PC-3 (cell line): ENCODE measurements at regions not wholly inside any gene's neighbourhood (a gene's known extent, or its start where the extent isn't known, plus 50 kb on each side); places are given as distances from the start of the nearest gene placed in this dataset.

Experiments
- ATAC-seq: fragments of 200-7000 bp; cut with Tn5 transposase; 2 replicates; pipeline ENCODE4 v1.9.1; 2020; ENCODE audit warnings: mild to moderate bottlenecking, moderate library complexity
- BruUV-seq: library from RNA; stranded (reverse); fragments of 400-500 nt; replicated peaks from 2 replicates; lab custom pipeline; 2021; lab: Mats Ljungman, UMichigan
- CTCF ChIA-PET: fragments of 300-600 bp; sonication (Branson Sonifier 250); formaldehyde crosslinking; loops from one replicate; lab custom pipeline; 2022; ENCODE audit warnings: antibody characterized with exemption; lab: Charles Lee
- POLR2A ChIA-PET: fragments of 300-600 bp; sonication (Branson Sonifier 250); formaldehyde crosslinking; loops from one replicate; lab custom pipeline; 2022; ENCODE audit warnings: antibody characterized with exemption; ENCODE audit not compliant: unreplicated experiment; lab: Charles Lee
- DNase-seq: peaks from one replicate; pipeline ENCODE4 v3.0.0-alpha.2; 2015
- H2AFZ ChIP-seq: fragments of 300-600 bp; sonication (generic); 2 replicates; pipeline ENCODE4 v1.6.0; 2016; ENCODE audit warnings: antibody characterized with exemption, low read length
- H3F3A ChIP-seq: fragments of 300-600 bp; sonication (generic); one replicate; pipeline ENCODE4 v1.6.0; 2017; ENCODE audit warnings: antibody characterized with exemption, low read length, control low read depth, mild to moderate bottlenecking; ENCODE audit not compliant: unreplicated experiment
- H3K27ac ChIP-seq: fragments of 300-600 bp; sonication (generic); 2 replicates; pipeline ENCODE4 v1.5.1; 2016; ENCODE audit warnings: mild to moderate bottlenecking, low read length
- H3K27me3 ChIP-seq: fragments of 300-600 bp; sonication (generic); 2 replicates; pipeline ENCODE4 v1.6.1; 2016; ENCODE audit warnings: low read length, mixed read lengths
- H3K36me3 ChIP-seq: fragments of 300-600 bp; sonication (generic); 2 replicates; pipeline ENCODE4 v1.6.1; 2016; ENCODE audit warnings: low read depth, mixed run types, low read length, mixed read lengths
- H3K4me1 ChIP-seq: fragments of 300-600 bp; sonication (generic); 2 replicates; pipeline ENCODE4 v1.5.1; 2016; ENCODE audit warnings: low read length; ENCODE audit not compliant: insufficient read depth
- H3K4me2 ChIP-seq: fragments of 300-600 bp; sonication (generic); 2 replicates; pipeline ENCODE4 v1.6.0; 2016; ENCODE audit warnings: low read length
- H3K4me3 ChIP-seq: fragments of 300-600 bp; sonication (generic); 2 replicates; pipeline ENCODE4 v1.5.1; 2016; ENCODE audit warnings: mild to moderate bottlenecking, low read length, mixed read lengths
- H3K79me2 ChIP-seq: fragments of 300-600 bp; sonication (generic); 2 replicates; pipeline ENCODE4 v1.6.1; 2017; ENCODE audit warnings: low read length, mixed read lengths
- H3K9ac ChIP-seq: fragments of 300-600 bp; sonication (generic); 2 replicates; pipeline ENCODE4 v1.6.0; 2016; ENCODE audit warnings: mild to moderate bottlenecking, low read length
- H3K9me2 ChIP-seq: fragments of 300-600 bp; sonication (generic); replicated peaks from 2 replicates; pipeline ENCODE4 v1.6.1; 2016; ENCODE audit warnings: mixed run types, low read length, mixed read lengths
- H3K9me3 ChIP-seq: fragments of 300-600 bp; sonication (generic); 2 replicates; pipeline ENCODE4 v1.6.1; 2016; ENCODE audit warnings: low read length, mixed read lengths
- H4K20me1 ChIP-seq: fragments of 300-600 bp; sonication (generic); 2 replicates; pipeline ENCODE4 v1.6.1; 2016; ENCODE audit warnings: low read length, mixed read lengths
- EZH2 ChIP-seq: fragments of 300-600 bp; sonication (generic); IDR thresholded peaks from one replicate; pipeline ENCODE4 v1.6.1; 2017; ENCODE audit warnings: antibody characterized with exemption, mild to moderate bottlenecking, low read length; ENCODE audit not compliant: unreplicated experiment
- EZH2phosphoT487 ChIP-seq: fragments of 300-600 bp; sonication (generic); IDR thresholded peaks from 2 replicates; pipeline ENCODE4 v1.6.1; 2018; ENCODE audit warnings: mild to moderate bottlenecking, antibody characterized with exemption, low read length, borderline replicate concordance
- intact Hi-C: fragments of 100-400 bp; cut with micrococcal nuclease; formaldehyde crosslinking; loops from 2 replicates; pipeline ENCODE4 v1.9.0; 2023
- TF ChIP-seq, protein P1 (sequence below): fragments of 300-600 bp; sonication (generic); conservative IDR thresholded peaks from 2 replicates; pipeline ENCODE4 v1.5.1; 2017; ENCODE audit warnings: antibody characterized with exemption, low read depth, mild to moderate bottlenecking, low read length

DNA sequence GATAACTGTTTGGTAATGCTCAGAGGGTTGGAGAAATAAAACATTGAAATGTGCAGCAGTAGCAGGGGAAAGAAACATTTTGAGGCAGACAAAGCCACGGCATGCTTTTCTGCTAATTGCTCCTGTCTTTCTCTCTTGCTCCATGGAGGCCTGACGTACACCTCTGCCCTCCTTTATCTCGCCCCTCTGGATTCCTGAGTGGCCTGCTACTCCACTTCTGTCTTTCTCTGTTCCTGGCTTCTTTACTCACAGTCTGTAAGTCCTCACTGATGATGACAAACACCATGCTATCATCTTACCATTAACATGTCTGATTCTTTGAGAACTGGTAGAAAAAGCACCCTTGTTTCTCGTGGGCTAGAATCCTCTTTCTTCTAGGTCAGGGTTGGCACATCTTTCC lies 392.9 kb downstream of the MEIS1 start:
- H3F3A ChIP-seq, result no peaks in the 10 kb centered on the region
- H2AFZ ChIP-seq, result no peak overlapping the region
- H3K27me3 ChIP-seq, result 0 out of 2 replicates have a peak, but pooled peaks cover 7% of the 10 kb centered on the region
- no peak overlapping the region for H3K9ac ChIP-seq
- H3K9me2 ChIP-seq, result no peaks in the 10 kb centered on the region
- ChIA-PET POLR2A (no interaction called here), CTCF (no interaction called here)
- BruUV-seq, result no TSS peak
- H3K79me2 ChIP-seq, result no peaks in the 10 kb centered on the region
- H3K4me3 ChIP-seq, result no peak overlapping the region
- no peaks in the 10 kb centered on the region for H3K4me1 ChIP-seq
- intact Hi-C loops, result no loop called here
- TF ChIP-seq EZH2phosphoT487 (no peak), EZH2 (no peak)
- TF ChIP-seq, protein P1, sequence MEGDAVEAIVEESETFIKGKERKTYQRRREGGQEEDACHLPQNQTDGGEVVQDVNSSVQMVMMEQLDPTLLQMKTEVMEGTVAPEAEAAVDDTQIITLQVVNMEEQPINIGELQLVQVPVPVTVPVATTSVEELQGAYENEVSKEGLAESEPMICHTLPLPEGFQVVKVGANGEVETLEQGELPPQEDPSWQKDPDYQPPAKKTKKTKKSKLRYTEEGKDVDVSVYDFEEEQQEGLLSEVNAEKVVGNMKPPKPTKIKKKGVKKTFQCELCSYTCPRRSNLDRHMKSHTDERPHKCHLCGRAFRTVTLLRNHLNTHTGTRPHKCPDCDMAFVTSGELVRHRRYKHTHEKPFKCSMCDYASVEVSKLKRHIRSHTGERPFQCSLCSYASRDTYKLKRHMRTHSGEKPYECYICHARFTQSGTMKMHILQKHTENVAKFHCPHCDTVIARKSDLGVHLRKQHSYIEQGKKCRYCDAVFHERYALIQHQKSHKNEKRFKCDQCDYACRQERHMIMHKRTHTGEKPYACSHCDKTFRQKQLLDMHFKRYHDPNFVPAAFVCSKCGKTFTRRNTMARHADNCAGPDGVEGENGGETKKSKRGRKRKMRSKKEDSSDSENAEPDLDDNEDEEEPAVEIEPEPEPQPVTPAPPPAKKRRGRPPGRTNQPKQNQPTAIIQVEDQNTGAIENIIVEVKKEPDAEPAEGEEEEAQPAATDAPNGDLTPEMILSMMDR, result no peak
- no peak overlapping the region for H3K27ac ChIP-seq
- ATAC-seq (no peak), DNase-seq (no peak)
- no peaks in the 10 kb centered on the region for H3K9me3 ChIP-seq
- H3K36me3 ChIP-seq, result no peaks in the 10 kb centered on the region
- H4K20me1 ChIP-seq, result no peaks in the 10 kb centered on the region
- no peak overlapping the region for H3K4me2 ChIP-seq

DNA sequence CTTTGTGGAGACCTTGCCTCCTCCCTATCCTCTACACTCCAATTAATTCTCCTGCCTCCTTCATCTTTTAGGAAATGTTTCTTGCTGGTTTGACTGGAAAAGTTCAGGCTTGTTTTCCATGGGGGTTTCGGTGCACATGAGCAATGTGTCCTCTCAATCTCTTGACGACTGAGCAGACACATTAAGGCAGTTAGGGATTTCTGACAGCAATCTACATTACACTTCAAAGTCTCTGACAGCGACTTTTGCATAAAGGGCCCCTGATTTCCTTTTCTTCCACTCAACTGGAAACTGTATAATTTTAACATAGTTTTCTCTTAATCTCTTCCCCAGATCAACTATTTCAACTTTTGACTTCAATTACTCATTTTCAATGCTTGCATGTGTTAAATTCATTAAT lies 394.0 kb downstream of the MEIS1 start:
- Histone ChIP-seq H2AFZ (no peak overlapping the region), H4K20me1 (no peaks in the 10 kb centered on the region), H3F3A (no peaks in the 10 kb centered on the region), H3K9me2 (no peaks in the 10 kb centered on the region; the same call in 1 of the 2 replicates), H3K27me3 (0 out of 2 replicates have a peak, but pooled peaks cover 7% of the 10 kb centered on the region), H3K9ac (no peak overlapping the region), H3K36me3 (no peaks in the 10 kb centered on the region), H3K4me1 (no peaks in the 10 kb centered on the region), H3K4me3 (no peak overlapping the region), H3K27ac (no peak overlapping the region), H3K9me3 (no peaks in the 10 kb centered on the region), H3K4me2 (no peak overlapping the region), H3K79me2 (no peaks in the 10 kb centered on the region)
- ChIA-PET POLR2A (no interaction called here), CTCF (no interaction called here)
- DNase-seq, result no peak
- BruUV-seq, result no TSS peak
- intact Hi-C loops, result no loop called here
- TF ChIP-seq, protein P1, result no peak
- no peak for TF ChIP-seq EZH2phosphoT487
- no peak for TF ChIP-seq EZH2
- no peak for ATAC-seq

DNA sequence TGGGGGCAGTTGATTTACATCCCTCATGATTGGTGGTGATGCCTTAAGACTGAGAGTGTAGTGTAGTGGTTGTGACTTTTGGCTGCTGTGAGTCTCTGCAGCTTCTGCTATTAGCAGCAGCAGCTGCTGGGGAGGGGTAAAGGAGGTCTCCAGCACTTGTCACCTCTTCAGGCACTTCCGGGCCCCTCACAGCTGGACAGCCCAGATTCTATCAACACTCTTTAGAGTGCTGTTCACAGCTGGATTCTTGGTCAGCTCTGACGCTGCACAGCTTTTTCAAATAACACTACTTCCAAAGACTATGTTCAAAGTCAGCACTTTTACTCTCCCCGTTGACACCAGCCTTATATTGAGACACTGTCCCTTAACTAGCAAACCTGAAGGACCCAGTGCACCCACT lies 396.0 kb downstream of the MEIS1 start:
- Histone ChIP-seq H4K20me1 (no peaks in the 10 kb centered on the region), H3K4me1 (no peaks in the 10 kb centered on the region), H3K36me3 (no peaks in the 10 kb centered on the region), H3K4me2 (no peak overlapping the region), H2AFZ (no peak overlapping the region), H3K9ac (no peak overlapping the region), H3K27me3 (0 out of 2 replicates have a peak, but pooled peaks cover 7% of the 10 kb centered on the region), H3K79me2 (no peaks in the 10 kb centered on the region), H3F3A (no peaks in the 10 kb centered on the region), H3K4me3 (no peak overlapping the region), H3K9me2 (no peaks in the 10 kb centered on the region; the same call in 1 of the 2 replicates), H3K27ac (no peak overlapping the region), H3K9me3 (no peaks in the 10 kb centered on the region)
- BruUV-seq, result no TSS peak
- ATAC-seq (no peak), DNase-seq (no peak)
- POLR2A ChIA-PET, result no interaction called here
- CTCF ChIA-PET, result no interaction called here
- intact Hi-C loops, result no loop called here
- TF ChIP-seq EZH2phosphoT487 (no peak), EZH2 (no peak)
